Hippocampal formation (tissue), 2 donors: ENCODE measurements at regions not wholly inside any gene's neighbourhood (a gene's known extent, or its start where the extent isn't known, plus 50 kb on each side); places are given as distances from the start of the nearest gene placed in this dataset.
"Not testable (repeated sequence)": the region's sequence is repeated elsewhere in the genome, so short reads cannot be mapped to it uniquely, and the experiment has no call there.

ENCODE experiments used
- DNase-seq, 2 donors: peaks; one replicate each; lab custom pipeline; 2025; lab: John Stamatoyannopoulos, UW

- DNase-seq = no peak
Measured at GRCh38 chr4:177185579-177185978, 124.1 kb upstream of the NEIL3 start.

DNA sequence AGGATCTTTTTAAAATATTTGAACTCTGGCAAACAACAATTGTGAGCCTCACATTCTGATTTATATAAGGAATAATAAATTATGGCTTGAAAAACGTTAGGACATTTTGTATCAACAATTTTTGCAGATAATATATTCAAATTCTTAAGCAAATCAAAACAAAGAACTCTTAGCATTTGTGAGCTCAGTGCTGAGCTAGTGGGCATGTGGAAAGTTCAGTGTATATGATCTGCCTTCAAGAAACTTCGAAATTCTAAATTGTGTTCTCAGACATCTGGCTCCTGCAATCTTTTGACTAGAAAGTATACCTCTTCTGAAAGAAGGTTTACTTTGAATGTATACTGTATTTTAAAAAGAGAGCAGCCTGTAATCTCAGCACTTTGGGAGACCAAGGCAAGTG is 122.3 kb upstream of the NEIL3 start:
- DNase-seq = no peak

DNA sequence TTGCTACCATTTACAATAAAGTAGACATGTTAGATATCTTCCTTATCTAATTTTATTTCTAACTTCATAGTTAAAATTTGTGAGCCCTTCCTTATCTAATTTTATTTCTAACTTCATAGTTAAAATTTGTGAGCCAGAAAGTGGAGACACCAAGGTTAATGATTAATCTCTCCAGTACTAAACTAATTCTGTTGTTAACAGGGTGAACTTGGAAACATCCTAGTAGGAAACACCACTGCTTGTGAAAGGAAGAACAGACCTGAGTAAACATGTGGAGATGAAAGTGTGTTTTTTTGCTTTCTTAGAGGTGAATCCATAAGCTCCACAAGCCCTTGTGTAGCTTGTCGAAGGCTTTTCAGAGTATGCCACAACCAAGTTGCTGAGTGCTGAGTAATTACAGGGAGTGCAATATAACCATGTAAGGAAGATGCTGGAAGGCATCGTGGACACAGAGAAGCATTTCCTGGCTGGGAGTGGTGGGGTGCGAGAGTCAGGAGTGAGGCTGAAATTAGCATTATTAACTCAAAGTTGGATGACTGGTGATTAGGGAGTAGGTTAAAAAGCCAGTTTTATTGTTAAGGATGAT is 118.6 kb upstream of the NEIL3 start:
- DNase-seq = no peak

DNA sequence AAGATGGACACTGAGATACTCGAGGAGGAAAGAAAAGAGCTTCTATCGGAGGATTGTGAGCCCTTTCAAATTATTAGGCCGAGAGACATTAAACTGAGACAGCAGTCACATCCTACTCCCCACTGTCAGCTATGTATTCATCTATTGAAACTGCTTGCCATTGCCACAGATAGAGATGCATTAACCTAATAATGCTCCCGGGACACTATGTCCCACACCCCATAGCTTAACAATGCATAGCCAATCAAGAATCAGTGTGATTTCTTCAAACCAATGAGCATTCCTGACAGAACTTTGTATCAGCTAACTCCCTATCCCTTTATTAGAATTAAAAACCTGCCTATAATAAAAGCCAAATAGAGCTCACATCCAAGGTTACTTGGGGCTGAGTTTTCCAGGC is 118.1 kb upstream of the NEIL3 start:
- DNase-seq = no peak

DNA sequence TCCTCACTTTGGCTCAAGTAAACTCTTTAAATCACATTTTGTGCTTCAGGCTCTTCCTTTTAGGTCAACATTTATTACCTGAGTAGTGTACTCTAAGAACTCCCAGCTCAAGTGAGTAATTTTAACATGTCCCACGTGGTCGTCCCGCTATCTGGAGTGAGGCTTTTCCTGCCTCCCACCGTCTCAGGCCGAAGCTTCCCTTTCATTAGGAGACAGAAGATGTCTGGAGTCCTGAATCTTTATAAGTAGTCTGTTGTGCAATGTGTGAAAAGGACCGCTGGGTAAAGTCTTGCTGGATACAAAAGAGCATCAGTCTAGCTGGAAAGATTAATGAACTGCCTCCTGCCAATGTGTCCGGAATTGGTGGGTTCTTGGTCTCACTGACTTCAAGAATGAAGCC is 117.7 kb upstream of the NEIL3 start:
- DNase-seq = no peak

- not testable (repeated sequence) for DNase-seq
Measured at GRCh38 chr4:177193024-177193715, 116.5 kb upstream of the NEIL3 start.

DNA sequence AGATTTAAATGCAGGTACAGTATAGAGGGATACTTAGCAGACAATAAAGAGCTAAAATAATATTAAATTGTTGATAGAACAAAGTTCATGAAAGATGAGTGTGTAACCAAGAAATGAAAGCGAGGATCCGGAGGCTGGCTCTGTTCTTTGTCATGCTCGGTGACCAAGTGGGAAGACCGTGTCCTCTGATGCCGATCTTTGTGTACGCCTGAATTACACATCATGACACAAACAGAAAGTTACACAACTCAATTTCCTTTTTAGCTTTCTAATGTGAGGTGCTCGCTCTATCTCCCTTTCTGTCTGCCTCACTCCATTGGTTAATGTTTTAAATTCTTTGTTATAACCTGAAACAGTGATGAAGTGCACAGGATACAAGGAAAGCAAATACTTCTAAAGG is 114.8 kb upstream of the NEIL3 start:
- DNase-seq = no peak

DNA sequence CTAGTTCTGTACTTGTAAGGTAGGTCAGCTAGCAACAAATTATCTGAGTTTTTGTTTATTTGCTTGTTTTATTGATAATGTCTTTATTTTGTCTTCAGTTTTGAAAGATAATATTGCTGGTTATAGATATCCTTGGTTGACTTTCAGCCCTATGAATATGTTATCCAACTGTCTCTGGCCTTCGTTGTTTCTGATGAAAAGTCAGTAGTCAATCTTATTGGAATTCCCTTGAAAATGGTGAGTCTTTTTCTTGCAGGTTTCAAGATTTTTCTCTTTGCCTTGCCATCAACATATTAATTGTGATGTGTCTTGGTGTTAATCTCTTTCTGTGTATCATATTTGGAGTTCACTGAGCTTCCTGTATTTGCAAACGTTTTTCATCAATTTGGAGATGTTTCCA is 113.1 kb upstream of the NEIL3 start:
- DNase-seq = no peak

DNA sequence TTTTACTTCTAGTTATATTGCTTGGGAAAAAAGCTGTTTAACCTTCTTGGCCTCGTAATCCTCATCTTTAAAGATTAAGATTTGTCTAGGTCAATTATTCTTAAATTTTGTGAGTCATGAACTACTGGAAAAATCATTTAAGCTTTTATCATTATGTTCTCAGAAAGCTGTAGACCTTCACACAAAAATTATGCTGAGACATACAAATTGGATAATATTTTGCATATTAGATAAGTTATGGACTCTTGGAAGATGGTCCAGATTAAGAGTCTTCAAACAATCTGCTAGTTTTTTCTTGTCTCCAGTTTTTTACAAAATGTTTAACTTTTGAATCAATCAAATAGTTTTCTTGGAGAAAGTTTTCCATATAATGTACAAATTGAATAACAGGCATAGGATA is 108.1 kb upstream of the NEIL3 start:
- no peak for DNase-seq

DNA sequence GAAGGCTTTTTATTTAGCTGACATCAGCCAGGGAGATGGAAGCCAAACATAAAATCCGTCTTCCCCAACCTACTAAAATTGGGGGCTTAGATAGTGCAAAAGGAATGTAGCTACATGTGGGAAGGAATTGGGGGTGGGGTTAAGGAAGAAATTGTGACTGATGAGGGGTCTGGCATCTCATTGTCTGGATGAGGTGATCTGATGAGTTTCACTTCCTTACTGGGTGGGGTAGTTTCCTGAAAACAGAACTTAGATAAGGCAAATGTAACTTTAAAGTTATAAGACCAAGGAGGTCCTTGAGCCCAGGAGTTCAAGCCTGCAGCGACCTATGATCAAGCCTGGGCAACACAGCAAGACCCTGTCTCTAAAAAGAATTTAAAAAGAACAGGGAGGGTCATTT is 105.5 kb upstream of the NEIL3 start:
- DNase-seq = no peak

DNA sequence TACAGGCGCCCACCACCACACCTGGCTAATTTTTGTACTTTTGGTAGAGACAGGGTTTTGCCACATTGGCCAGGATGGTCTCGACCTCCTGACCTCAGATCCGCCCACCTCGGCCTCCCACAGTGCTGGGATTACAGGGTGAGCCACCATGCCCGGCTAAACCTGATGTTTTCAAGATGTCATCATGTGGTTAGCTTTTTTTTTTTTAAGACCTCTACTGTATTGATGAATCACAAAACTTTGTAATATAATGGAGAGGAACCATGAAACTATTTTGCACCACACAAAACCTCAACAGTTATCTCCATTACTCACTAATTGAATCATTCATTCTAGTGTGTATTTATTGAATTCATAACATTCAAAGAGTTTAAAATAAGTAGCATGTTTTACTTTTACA is 94.7 kb upstream of the NEIL3 start:
- DNase-seq = no peak

GRCh38 chr4:177220376-177220775 is 89.3 kb upstream of the NEIL3 start:
- DNase-seq = no peak

GRCh38 chr4:177222781-177223180 is 86.9 kb upstream of the NEIL3 start:
- no peak for DNase-seq

DNA sequence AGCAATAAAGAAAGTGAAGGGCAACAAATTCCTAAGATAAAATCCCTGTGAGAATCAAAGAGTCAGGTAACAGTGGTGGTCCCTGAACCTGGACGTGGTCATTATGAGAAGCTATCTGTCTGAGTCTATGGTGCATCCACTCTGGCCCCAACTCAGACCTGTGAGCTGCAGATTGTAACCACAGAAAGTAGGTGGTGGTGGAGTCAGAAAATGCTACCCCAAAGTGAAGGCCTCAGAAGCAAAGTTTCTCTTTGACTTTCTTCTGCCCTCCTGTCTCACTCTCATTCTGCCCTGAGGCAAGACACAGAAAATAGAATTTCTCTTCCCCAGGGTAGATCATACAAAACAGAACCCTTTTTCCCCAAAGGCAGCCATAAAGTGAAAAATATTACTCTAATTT is 84.1 kb upstream of the NEIL3 start:
- no peak for DNase-seq

DNA sequence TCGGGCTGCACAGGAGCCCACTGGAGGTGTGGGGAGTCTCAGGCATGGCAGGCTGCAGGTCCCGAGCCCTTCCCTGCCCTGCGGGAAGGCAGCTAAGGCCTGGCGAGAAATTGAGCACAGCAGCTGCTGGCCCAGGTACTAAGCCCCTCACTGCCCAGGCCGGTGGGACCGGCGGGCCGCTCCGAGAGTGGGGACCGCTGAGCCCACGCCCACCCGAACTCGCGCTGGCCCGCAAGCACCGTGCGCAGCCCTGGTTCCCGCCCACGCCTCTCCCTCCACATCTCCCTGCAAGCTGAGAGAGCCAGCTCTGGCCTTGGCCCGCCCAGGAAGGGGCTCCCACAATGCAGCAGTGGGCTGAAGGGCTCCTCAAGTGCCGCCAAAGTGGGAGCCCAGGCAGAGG is 82.0 kb upstream of the NEIL3 start:
- DNase-seq = no peak

DNA sequence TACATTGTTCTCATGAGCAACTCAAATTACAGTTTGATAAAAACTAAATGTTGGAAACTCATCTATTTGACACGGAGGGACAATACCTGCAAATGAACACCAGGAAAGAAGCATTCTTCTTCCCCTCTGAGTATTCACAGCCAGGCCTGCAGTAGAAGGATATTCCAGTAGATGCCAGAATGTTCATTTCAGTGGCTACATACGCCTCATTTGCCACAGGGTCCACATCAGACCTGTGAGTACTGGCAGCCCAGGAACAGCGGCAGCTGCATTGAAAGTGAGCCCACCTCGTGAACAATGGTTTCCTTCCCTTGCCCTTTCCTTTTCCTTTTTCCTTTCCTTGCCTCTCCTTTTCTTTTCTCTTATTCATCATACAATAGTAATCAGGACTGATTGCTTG is 81.1 kb upstream of the NEIL3 start:
- DNase-seq = no peak

DNA sequence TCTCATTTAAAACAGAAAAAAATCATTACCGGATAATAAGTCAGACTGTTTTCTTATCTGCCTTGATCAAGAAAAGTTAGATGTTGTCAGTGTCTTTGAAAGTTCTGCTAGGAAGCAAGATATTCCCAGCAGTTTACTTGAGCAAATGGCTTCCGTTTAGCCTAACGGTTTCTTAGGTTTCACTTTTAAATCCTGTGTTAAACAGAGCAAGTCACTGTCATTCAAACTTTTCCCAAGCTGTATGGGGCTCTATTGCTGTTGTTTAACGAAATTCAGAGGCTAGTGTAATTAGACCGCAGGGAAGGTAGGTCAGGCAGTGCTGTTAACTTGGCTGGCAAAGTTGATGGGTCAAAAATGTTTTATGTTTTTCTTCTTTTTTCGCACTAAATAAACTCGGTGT is 80.3 kb upstream of the NEIL3 start:
- DNase-seq = no peak

DNA sequence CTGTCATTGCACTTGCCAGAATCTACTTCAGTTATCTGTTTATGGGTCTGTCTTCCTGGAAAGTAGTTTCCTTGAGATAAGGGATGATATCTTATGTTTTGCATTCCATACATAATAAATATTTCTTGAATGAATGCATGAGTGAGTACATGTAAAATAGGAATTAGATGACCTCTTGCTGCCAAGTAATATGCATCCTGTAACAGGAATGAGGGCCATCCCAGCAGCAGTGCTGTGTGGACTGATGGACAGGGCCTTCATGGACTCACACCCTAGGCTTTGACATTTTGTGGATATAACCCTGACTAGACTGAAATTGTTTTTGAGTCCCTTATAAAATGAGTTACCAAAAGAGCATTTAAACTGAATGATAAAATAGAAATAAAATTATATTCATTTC is 77.2 kb upstream of the NEIL3 start:
- no peak for DNase-seq

GRCh38 chr4:177235026-177235425 is 74.6 kb upstream of the NEIL3 start:
- no peak for DNase-seq

- no peak for DNase-seq
Measured at GRCh38 chr4:177236886-177237285, 72.8 kb upstream of the NEIL3 start.

DNA sequence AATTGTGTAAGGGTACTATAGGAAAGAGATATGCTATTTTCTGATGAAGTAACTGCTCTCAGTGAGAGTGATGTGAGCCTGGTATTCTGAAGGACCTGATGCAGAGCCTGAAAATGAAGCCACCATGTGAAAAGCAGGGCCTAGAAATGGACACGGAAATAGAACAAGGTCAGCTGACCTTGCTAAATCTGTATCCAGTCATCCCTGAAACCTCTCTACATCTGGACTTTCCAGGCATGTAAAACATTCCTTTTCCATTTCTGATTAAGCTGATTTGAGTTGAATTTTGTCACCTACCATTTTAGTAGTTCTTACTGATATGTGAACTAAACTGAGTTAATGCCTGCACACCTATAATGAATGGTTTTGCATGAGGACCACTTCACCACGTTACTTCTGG is 72.4 kb upstream of the NEIL3 start:
- no peak for DNase-seq

- DNase-seq = no peak
Measured at GRCh38 chr4:177239477-177239876, 70.2 kb upstream of the NEIL3 start.

GRCh38 chr4:177239878-177240277 is 69.8 kb upstream of the NEIL3 start:
- no peak for DNase-seq

DNA sequence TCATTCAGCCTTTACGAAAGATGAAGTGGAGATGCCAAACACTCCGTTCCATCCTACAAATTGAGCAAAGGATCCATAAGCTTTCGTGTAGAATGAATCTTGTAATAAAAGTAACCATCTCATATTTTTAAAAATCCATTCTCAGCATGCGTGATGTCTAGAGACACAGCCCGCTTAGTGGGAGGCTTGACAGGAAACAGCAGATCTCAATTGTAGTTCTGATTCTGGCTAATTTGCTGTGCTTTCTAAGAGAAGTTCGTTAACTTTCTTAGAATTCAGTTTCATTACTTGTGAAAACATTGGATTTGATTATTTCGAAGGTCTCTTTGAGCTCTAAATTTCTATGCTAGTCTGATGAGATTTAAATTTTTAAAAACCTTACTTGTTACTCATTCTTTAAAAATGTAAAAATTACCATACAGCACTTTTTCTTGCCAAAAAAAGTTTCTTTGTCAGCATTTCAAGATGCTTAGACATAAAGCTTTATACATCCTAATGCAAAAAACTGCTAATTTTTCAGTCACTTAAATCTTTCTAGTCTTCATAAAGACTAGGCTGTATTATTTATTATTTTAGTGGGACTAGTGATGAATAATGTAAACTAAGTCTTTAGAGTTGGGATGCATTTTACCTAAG is 66.9 kb upstream of the NEIL3 start:
- DNase-seq = no peak
